Mammary epithelial cell (primary cell): ENCODE measurements at regions not wholly inside any gene's neighbourhood (a gene's known extent, or its start where the extent isn't known, plus 50 kb on each side); places are given as distances from the start of the nearest gene placed in this dataset.

Experiments used
- EZH2 ChIP-seq: IDR thresholded peaks from 2 replicates; pipeline ENCODE4 v1.6.1; 2012; ENCODE audit warnings: low read length, inconsistent platforms, borderline replicate concordance
- TF ChIP-seq, protein P1 (sequence below), 2 donors: IDR thresholded peaks in 1 of 2; conservative IDR thresholded peaks in 1 of 2; 2 replicates each; pipeline ENCODE4 v1.5.1; 2011 to 2012; ENCODE audit warnings: inconsistent platforms in 2 of 2, low read length in 2 of 2, mild to moderate bottlenecking in 2 of 2, control low read depth in 1 of 2, low read depth in 1 of 2; ENCODE audit not compliant: insufficient read depth in 1 of 2; ENCODE audit errors: extremely low read depth in 1 of 2

DNA sequence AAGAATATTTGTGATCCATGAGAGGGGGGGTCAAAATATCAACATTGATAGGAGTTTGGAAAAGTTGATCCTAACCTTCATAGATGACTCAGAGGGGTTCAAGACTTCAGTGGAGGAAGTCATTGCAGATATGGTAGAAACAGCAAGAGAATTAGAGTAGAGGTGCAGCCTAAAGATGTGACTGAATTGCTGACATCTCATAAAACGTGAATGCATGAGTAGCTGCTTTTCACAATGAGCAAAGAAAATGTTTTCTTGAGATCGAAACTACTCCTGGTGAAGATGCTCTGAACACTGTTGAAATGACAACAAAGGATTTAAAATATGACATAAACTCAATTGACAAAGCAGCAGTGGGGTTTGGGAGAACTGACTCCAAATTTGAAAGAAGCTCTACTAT, 700.7 kb upstream of the FZD8 start:
- TF ChIP-seq EZH2: no peak
- TF ChIP-seq, protein P1, sequence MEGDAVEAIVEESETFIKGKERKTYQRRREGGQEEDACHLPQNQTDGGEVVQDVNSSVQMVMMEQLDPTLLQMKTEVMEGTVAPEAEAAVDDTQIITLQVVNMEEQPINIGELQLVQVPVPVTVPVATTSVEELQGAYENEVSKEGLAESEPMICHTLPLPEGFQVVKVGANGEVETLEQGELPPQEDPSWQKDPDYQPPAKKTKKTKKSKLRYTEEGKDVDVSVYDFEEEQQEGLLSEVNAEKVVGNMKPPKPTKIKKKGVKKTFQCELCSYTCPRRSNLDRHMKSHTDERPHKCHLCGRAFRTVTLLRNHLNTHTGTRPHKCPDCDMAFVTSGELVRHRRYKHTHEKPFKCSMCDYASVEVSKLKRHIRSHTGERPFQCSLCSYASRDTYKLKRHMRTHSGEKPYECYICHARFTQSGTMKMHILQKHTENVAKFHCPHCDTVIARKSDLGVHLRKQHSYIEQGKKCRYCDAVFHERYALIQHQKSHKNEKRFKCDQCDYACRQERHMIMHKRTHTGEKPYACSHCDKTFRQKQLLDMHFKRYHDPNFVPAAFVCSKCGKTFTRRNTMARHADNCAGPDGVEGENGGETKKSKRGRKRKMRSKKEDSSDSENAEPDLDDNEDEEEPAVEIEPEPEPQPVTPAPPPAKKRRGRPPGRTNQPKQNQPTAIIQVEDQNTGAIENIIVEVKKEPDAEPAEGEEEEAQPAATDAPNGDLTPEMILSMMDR (conservative IDR thresholded peaks at IDR 0.05 in 1 of 2, IDR thresholded peaks at IDR 0.05 in 1 of 2; ENCODE audit: extremely low read depth in 1 of 2, insufficient read depth in 1 of 2, low read depth in 1 of 2, low read length in 2 of 2): no peak
